ENCODE measurements at regions not wholly inside any gene's neighbourhood (a gene's known extent, or its start where the extent isn't known, plus 50 kb on each side); places are given as distances from the start of the nearest gene placed in this dataset.

DNA sequence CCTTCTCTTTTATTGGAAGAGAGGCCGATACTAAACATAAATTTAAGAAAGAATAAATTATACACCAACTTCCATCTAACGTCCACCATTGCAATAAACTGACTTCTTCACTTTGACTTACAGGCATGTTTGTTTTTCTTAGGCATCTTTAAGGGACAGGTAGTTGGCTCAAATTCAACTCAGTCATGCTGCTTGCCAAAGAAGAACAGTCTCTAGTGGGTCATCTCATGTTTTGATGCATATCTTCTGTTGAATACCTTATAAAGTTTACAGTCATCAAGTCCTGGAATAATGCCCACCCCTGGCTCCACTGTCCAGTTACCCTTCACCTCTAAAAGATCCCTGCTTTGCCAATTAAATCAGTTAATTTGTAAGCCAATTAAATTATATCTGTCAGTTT, 328.2 kb upstream of the GRAMD2B start:
- TF ChIP-seq POLR2A (IDR thresholded peaks at IDR 0.05; ENCODE audit: low read length) (no peak), GATA1 (IDR thresholded peaks at IDR 0.05; ENCODE audit: low read depth, low read length) (no peak)

Measured in erythroblast (primary cell).